WERI-Rb-1 (cell line): ENCODE measurements at regions not wholly inside any gene's neighbourhood (a gene's known extent, or its start where the extent isn't known, plus 50 kb on each side); places are given as distances from the start of the nearest gene placed in this dataset.

Experiments
- DNase-seq: peaks from one replicate; pipeline ENCODE4 v3.0.0-alpha.2; 2020
- H3K27ac ChIP-seq: fragments of 250-450 bp; sonication (Bioruptor Pico); 2 replicates; pipeline ENCODE4 v1.5.1; 2020; ENCODE audit warnings: mild to moderate bottlenecking, moderate library complexity
- H3K27me3 ChIP-seq: fragments of 250-450 bp; sonication (Bioruptor Pico); 2 replicates; pipeline ENCODE4 v1.5.1; 2021; ENCODE audit warnings: mild to moderate bottlenecking, low read depth, moderate library complexity; ENCODE audit not compliant: insufficient read depth, severe bottlenecking
- H3K36me3 ChIP-seq: fragments of 250-450 bp; sonication (Bioruptor Pico); 2 replicates; pipeline ENCODE4 v1.5.1; 2020; ENCODE audit warnings: mild to moderate bottlenecking, moderate library complexity
- H3K4me3 ChIP-seq: 2 replicates; pipeline ENCODE4 v1.5.1; 2011; ENCODE audit warnings: low read depth, mild to moderate bottlenecking, control low read depth, low read length
- H3K9me3 ChIP-seq: fragments of 250-450 bp; sonication (Bioruptor Pico); 2 replicates; pipeline ENCODE4 v1.5.1; 2021; ENCODE audit warnings: mild to moderate bottlenecking, moderate library complexity; ENCODE audit not compliant: severe bottlenecking
- TF ChIP-seq, protein P1 (sequence below): IDR thresholded peaks from 2 replicates; pipeline ENCODE4 v1.5.1; 2011; ENCODE audit warnings: low read depth, mild to moderate bottlenecking, control low read depth, inconsistent platforms, low read length

DNA sequence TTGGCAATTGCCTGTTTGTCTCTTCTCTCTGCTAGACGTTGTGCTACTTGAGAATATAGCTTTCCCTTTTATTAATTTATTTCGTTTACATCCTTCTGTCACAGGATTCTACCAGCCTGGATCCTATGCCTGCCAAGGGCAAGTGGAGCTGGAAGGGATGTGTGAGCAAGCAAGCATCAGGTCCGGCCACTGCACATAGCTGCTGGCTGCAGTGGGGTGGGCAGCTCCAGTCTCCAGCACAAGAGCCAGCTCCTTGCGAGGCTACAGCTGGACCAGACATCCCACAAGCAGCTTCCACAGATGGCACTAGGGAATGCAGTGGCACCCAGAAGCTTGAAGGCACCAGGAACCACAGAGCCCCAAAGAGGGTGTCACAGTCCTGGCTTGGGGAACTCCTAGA is 225.0 kb downstream of the KCNC2 start:
- TF ChIP-seq, protein P1, sequence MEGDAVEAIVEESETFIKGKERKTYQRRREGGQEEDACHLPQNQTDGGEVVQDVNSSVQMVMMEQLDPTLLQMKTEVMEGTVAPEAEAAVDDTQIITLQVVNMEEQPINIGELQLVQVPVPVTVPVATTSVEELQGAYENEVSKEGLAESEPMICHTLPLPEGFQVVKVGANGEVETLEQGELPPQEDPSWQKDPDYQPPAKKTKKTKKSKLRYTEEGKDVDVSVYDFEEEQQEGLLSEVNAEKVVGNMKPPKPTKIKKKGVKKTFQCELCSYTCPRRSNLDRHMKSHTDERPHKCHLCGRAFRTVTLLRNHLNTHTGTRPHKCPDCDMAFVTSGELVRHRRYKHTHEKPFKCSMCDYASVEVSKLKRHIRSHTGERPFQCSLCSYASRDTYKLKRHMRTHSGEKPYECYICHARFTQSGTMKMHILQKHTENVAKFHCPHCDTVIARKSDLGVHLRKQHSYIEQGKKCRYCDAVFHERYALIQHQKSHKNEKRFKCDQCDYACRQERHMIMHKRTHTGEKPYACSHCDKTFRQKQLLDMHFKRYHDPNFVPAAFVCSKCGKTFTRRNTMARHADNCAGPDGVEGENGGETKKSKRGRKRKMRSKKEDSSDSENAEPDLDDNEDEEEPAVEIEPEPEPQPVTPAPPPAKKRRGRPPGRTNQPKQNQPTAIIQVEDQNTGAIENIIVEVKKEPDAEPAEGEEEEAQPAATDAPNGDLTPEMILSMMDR: no peak
- H3K27me3 ChIP-seq: no peaks in the 10 kb centered on the region
- no peak overlapping the region for H3K4me3 ChIP-seq
- H3K27ac ChIP-seq: no peak overlapping the region
- no peaks in the 10 kb centered on the region for H3K36me3 ChIP-seq
- H3K9me3 ChIP-seq: no peaks in the 10 kb centered on the region
- DNase-seq: no peak

DNA sequence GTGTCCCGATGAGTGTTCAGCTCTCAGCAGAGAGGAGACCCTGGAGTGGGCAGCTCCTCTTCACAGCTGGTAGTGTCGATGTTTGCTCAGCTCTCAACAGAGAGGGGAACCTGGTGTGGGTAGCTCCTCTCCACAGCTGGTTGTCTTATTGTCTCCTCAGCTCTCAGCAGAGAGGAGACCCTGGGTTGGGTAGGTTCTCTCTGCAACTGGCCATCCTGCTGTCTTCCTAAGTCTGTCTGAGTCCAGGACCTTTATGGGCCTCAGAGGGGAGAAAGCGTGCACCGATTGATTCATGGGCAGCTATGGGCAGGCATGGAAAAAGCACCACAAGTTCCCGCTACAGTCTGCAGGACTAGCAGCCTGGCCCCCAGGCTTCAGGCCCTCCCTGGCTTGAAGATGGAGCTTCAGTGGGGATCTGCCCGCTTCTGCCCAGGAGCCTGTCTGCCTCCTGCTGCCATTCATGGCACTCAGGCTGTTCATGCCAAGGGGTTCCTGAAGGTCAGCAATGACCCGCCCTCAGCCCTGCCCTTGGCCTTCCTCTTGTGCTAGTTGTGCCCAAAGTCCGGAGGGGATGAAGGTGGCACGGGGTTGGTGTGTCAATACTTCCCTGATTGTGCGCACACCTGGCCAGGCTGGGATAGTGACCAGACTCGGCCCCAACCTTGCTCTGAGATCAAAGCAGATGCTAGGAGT is 224.2 kb downstream of the KCNC2 start:
- no peaks in the 10 kb centered on the region for H3K9me3 ChIP-seq
- TF ChIP-seq, protein P1: no peak
- H3K36me3 ChIP-seq: no peaks in the 10 kb centered on the region
- H3K27me3 ChIP-seq: no peaks in the 10 kb centered on the region
- H3K27ac ChIP-seq: no peak overlapping the region
- no peak for DNase-seq
- H3K4me3 ChIP-seq: no peak overlapping the region

DNA sequence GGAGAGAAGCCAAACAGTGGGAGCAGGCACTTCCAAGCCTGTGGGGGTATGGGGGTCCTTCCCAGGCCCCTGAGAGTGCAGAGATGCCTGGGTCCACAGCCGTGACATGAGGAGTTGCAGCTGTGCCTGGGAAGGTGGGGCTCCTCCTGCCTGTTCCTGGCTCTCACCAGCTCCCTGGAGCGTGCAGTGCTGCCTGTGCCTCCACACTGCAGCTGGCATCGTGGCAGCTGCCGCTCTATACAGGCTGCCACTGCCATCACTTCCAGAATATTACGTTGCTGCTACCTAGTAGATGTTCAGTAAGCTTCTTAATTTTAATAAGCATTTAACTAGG is 223.7 kb downstream of the KCNC2 start:
- no peaks in the 10 kb centered on the region for H3K36me3 ChIP-seq
- H3K27ac ChIP-seq: no peak overlapping the region
- no peaks in the 10 kb centered on the region for H3K9me3 ChIP-seq
- no peak overlapping the region for H3K4me3 ChIP-seq
- TF ChIP-seq, protein P1: no peak
- no peak for DNase-seq
- H3K27me3 ChIP-seq: no peaks in the 10 kb centered on the region

DNA sequence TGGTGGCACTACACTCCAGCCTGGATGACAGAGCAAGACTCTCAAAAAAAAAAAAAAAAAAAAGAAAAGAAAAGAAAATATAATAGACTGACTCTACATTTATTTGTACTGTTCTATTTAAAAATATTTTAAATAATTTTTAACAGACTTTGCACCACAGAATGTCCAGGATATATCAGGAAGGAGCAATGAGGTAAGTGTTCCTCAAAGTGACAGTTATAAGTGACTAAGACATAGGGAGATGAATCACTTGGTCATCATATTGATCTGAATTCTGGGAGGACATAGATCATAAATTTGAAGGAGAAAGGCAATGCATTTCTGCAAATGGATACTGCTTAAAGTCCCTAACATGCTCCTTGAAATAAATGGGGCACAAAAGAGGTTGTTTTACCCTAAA is 221.5 kb downstream of the KCNC2 start:
- H3K36me3 ChIP-seq: no peaks in the 10 kb centered on the region
- no peak overlapping the region for H3K4me3 ChIP-seq
- no peaks in the 10 kb centered on the region for H3K27me3 ChIP-seq
- DNase-seq: no peak
- TF ChIP-seq, protein P1: no peak
- no peak overlapping the region for H3K27ac ChIP-seq
- no peaks in the 10 kb centered on the region for H3K9me3 ChIP-seq
